ENCODE measurements at regions not wholly inside any gene's neighbourhood (a gene's known extent, or its start where the extent isn't known, plus 50 kb on each side); places are given as distances from the start of the nearest gene placed in this dataset.

GRCh38 chr6:15736297-15736696 is 73.5 kb upstream of the DTNBP1 start:
- ATAC-seq, result peak; percentile 51
- peaks cover 4% of the 10 kb centered on the region; the same call in 1 of the 2 replicates for H3K4me1 ChIP-seq (ENCODE audit: control insufficient read depth, insufficient read depth, low read length)
- no TSS peak for BruUV-seq (replicated peaks)
- in situ Hi-C loops (cut with MboI), result no loop called here
- H3K36me3 ChIP-seq (ENCODE audit: control insufficient read depth in 2 of 2, insufficient read depth in 2 of 2, low read length in 1 of 2), result no peaks in the 10 kb centered on the region
- H3K27ac ChIP-seq (ENCODE audit: control insufficient read depth, insufficient read depth), result no peak overlapping the region
- H3K27me3 ChIP-seq (replicated peaks in 1 of 2; ENCODE audit: control insufficient read depth in 2 of 2, insufficient read depth in 2 of 2, low read length in 1 of 2), result no peaks in the 10 kb centered on the region
- ChIA-PET SMC1A (ENCODE audit: uncharacterized antibody, unreplicated experiment) (interaction anchor here (0.7 to 6.9 kb wide), 19 partner anchors 11 to 469 kb away, joined by 3 to 72 read pairs (median 4); no protein-coding TSS in a partner anchor), RAD21 (ENCODE audit: unreplicated experiment) (interaction anchor here (0.6 to 4.4 kb wide), 23 partner anchors 21 to 469 kb away, joined by 3 to 35 read pairs (median 5); partner anchors contain the start of gene MYLIP), POLR2A (interaction anchor here (0.9 to 2.0 kb wide), 7 partner anchors 34 to 469 kb away, joined by 3 to 7 read pairs (median 3); no protein-coding TSS in a partner anchor), CTCF (interaction anchor here (0.7 to 1.8 kb wide), 4 partner anchors 43 to 397 kb away, joined by 3 to 6 read pairs (median 4); no protein-coding TSS in a partner anchor)
- FAIRE-seq, result no peak
- 75% methylated on average over 3 of the region's 3 CpGs for whole genome bisulfite sequencing (ENCODE audit: insufficient coverage, insufficient replicate concordance, low lambda C conversion rate, missing lambda C conversion rate)
- 0 out of 2 replicates have a peak, but pooled peaks have one; percentile 44 for TF ChIP-seq HDGF (IDR thresholded peaks at IDR 0.05)
- no peak for TF ChIP-seq ELK1 (IDR thresholded peaks at IDR 0.05; ENCODE audit: low read depth, low read length)
- TF ChIP-seq NKRF (conservative IDR thresholded peaks at IDR 0.05), result 0 out of 2 replicates have a peak, but pooled peaks have one; percentile 1
- H3K9me3 ChIP-seq (replicated peaks; ENCODE audit: control insufficient read depth, insufficient read depth, low read length), result no peaks in the 10 kb centered on the region
- DNase-seq (ENCODE audit: low read depth, low spot score), result no peak
- intact Hi-C loops (cut with micrococcal nuclease; ENCODE audit: unreplicated experiment), result no loop called here
- H4K20me1 ChIP-seq (ENCODE audit: control insufficient read depth, insufficient read depth), result no peaks in the 10 kb centered on the region
- no peak overlapping the region for H2AFZ ChIP-seq (ENCODE audit: control insufficient read depth, low read depth, low read length)
- no peak overlapping the region for H3K4me2 ChIP-seq (ENCODE audit: control insufficient read depth, insufficient read depth)
- no peak overlapping the region for H3K9ac ChIP-seq (ENCODE audit: control insufficient read depth, insufficient read depth, low read length)
- H3K79me2 ChIP-seq (ENCODE audit: control insufficient read depth, insufficient read depth, low read length), result no peaks in the 10 kb centered on the region
- no peak overlapping the region for H3K4me3 ChIP-seq

Measured in GM12878 (cell line).